B cell (primary cell): ENCODE measurements at regions not wholly inside any gene's neighbourhood (a gene's known extent, or its start where the extent isn't known, plus 50 kb on each side); places are given as distances from the start of the nearest gene placed in this dataset.

Source experiments
- ATAC-seq: fragments of 200-7000 bp; cut with Tn5 transposase; one replicate; pipeline ENCODE4 v1.10.0; 2021; ENCODE audit warnings: low read depth, mild to moderate bottlenecking, moderate number of reproducible peaks, moderate library complexity
- CTCF ChIA-PET: fragments of 350-600 bp; sonication (Branson Sonifier 250); formaldehyde crosslinking; loops from one replicate; lab custom pipeline; 2021; ENCODE audit warnings: antibody characterized with exemption, inconsistent platforms; lab: Charles Lee
- POLR2A ChIA-PET: fragments of 350-600 bp; sonication (Branson Sonifier 250); formaldehyde crosslinking; loops from one replicate; lab custom pipeline; 2021; ENCODE audit warnings: antibody characterized with exemption; lab: Charles Lee
- DNase-seq: peaks from one replicate; pipeline ENCODE4 v3.0.0; 2013
- H2AFZ ChIP-seq: 2 replicates; pipeline ENCODE4 v1.6.1; 2012; ENCODE audit warnings: mild to moderate bottlenecking, low read depth, low read length; ENCODE audit not compliant: insufficient read depth, poor library complexity, severe bottlenecking
- H3K27ac ChIP-seq, 2 donors: 1 replicate in 1 of 2; 2 replicates in 1 of 2; pipeline ENCODE4 v1.5.1; 2012 to 2013; ENCODE audit warnings: low read length in 2 of 2, mild to moderate bottlenecking in 2 of 2, moderate library complexity in 1 of 2
- H3K27me3 ChIP-seq, 4 experiments: fragments of 200-600 bp in 1 of 4; sonication (generic) in 1 of 4; replicated peaks in 1 of 4; 1 replicate in 2 of 4; 2 replicates in 2 of 4; pipeline versions ENCODE4 v1.6.1 to v1.7.0; 2013 to 2016; ENCODE audit warnings: low read length in 3 of 4, mild to moderate bottlenecking in 2 of 4, mixed read lengths in 1 of 4, moderate library complexity in 1 of 4; ENCODE audit not compliant: insufficient read depth in 4 of 4, control insufficient read depth in 3 of 4; ENCODE audit errors: control extremely low read depth in 1 of 4
- H3K36me3 ChIP-seq, 2 experiments: replicated peaks in 1 of 2; 1 replicate in 1 of 2; 2 replicates in 1 of 2; pipeline versions ENCODE4 v1.6.1 to v1.7.1; 2013; ENCODE audit warnings: low read length in 1 of 2; ENCODE audit not compliant: insufficient read depth in 2 of 2, control insufficient read depth in 1 of 2; ENCODE audit errors: control extremely low read depth in 1 of 2, extremely low read depth in 1 of 2
- H3K4me1 ChIP-seq, 2 donors: fragments of 200-600 bp in 1 of 2; sonication (generic) in 1 of 2; 1 replicate in 1 of 2; 2 replicates in 1 of 2; pipeline versions ENCODE4 v1.5.1 to v1.6.1; 2013 to 2017; ENCODE audit warnings: low read length in 2 of 2; ENCODE audit not compliant: control insufficient read depth in 2 of 2, insufficient read depth in 2 of 2
- H3K4me2 ChIP-seq: replicated peaks from 2 replicates; pipeline ENCODE3; 2012; ENCODE audit warnings: mild to moderate bottlenecking, low read depth, low read length; ENCODE audit not compliant: poor library complexity, severe bottlenecking
- H3K4me3 ChIP-seq, 5 experiments: fragments of 200-600 bp in 1 of 5; sonication (generic) in 1 of 5; 1 replicate in 3 of 5; 2 replicates in 2 of 5; pipeline versions ENCODE4 v1.5.1 to v1.7.0; 2011 to 2016; ENCODE audit warnings: low read length in 4 of 5, mild to moderate bottlenecking in 4 of 5, low read depth in 2 of 5, control low read depth in 1 of 5, moderate library complexity in 1 of 5; ENCODE audit not compliant: insufficient read depth in 1 of 5; ENCODE audit errors: control extremely low read depth in 1 of 5, extremely low read depth in 1 of 5
- H3K79me2 ChIP-seq: fragments of 200-600 bp; sonication (generic); one replicate; pipeline ENCODE4 v1.6.0; 2016; ENCODE audit warnings: low read length; ENCODE audit not compliant: control insufficient read depth, insufficient read depth
- H3K9ac ChIP-seq: fragments of 200-600 bp; sonication (generic); 2 replicates; pipeline ENCODE4 v1.6.1; 2017; ENCODE audit warnings: mild to moderate bottlenecking, low read length, moderate library complexity
- H3K9me3 ChIP-seq, 3 donors: one replicate each; pipeline versions ENCODE4 v1.6.1 to v1.7.1; 2013; ENCODE audit warnings: low read length in 2 of 3; ENCODE audit not compliant: control insufficient read depth in 2 of 3, insufficient read depth in 1 of 3; ENCODE audit errors: control extremely low read depth in 1 of 3
- H4K20me1 ChIP-seq: 2 replicates; pipeline ENCODE4 v1.6.0; 2012; ENCODE audit warnings: mild to moderate bottlenecking, low read length; ENCODE audit not compliant: insufficient read depth, control insufficient read depth, poor library complexity, severe bottlenecking
- H3K27ac Mint-ChIP-seq: one replicate; pipeline ENCODE4 v1.8.0; 2021; ENCODE audit warnings: mixed read lengths
- H3K27me3 Mint-ChIP-seq: one replicate; pipeline ENCODE4 v1.8.0; 2021; ENCODE audit warnings: mixed read lengths
- H3K4me1 Mint-ChIP-seq: one replicate; pipeline ENCODE4 v1.8.0; 2021; ENCODE audit warnings: mixed read lengths
- H3K4me3 Mint-ChIP-seq: one replicate; pipeline ENCODE4 v1.8.0; 2021; ENCODE audit warnings: mixed read lengths
- H3K9me3 Mint-ChIP-seq: one replicate; pipeline ENCODE4 v1.8.0; 2022; ENCODE audit warnings: mixed read lengths; ENCODE audit not compliant: insufficient read depth
- EZH2 ChIP-seq: IDR thresholded peaks from 2 replicates; pipeline ENCODE4 v1.6.1; 2012; ENCODE audit warnings: borderline replicate concordance, low read depth, mild to moderate bottlenecking, moderate library complexity, low read length; ENCODE audit not compliant: insufficient read depth, poor library complexity, severe bottlenecking
- WGBS: methylation state at CpG from one replicate; pipeline ENCODE4 v1.1.5; 2013; ENCODE audit warnings: missing lambda C conversion rate; ENCODE audit not compliant: insufficient coverage; 5-methylcytosine and 5-hydroxymethylcytosine counted together
- intact Hi-C: fragments of 100-400 bp; cut with micrococcal nuclease; formaldehyde crosslinking; loops from one replicate; pipeline ENCODE4 v1.10.0; 2022
- TF ChIP-seq, protein P1 (sequence below): fragments of 200-600 bp; IDR thresholded peaks from one replicate; pipeline ENCODE4 v1.8.0; 2022; ENCODE audit warnings: antibody characterized with exemption, mild to moderate bottlenecking

DNA sequence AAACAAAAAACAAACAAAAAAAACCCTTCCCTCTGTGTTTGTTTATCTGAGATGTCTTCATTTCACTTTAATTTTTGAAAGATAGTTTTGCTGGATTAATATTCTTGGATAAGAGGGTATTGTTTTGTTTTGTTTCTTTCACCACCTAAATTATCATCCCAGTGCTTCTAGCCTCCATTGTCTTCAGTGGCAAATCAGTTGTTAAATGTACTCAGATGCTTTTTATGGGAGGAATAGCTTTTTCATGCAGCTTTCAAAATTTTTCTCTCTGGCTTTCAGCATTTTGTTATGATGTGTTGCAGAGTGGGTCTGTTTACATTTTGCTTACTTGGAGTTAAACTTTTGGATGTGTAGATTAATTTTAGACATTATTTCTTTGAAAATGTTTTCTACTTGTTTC lies 203.5 kb upstream of the DCC start:
- Mint-ChIP-seq H3K9me3 (peaks cover 6% of the 10 kb centered on the region), H3K4me1 (no peaks in the 10 kb centered on the region), H3K27ac (no peak overlapping the region), H3K4me3 (no peak overlapping the region), H3K27me3 (no peaks in the 10 kb centered on the region)
- Histone ChIP-seq H3K4me3 (no peak overlapping the region), H3K27ac (no peak overlapping the region), H4K20me1 (no peaks in the 10 kb centered on the region), H3K4me1 (no peaks in the 10 kb centered on the region), H3K4me2 (no peak overlapping the region), H3K36me3 (no peaks in the 10 kb centered on the region), H3K9me3 (peaks cover 0 to 3% (median 0%) of the 10 kb centered on the region in 3 donors), H3K27me3 (no peaks in the 10 kb centered on the region), H3K9ac (no peak overlapping the region), H2AFZ (no peak overlapping the region), H3K79me2 (no peaks in the 10 kb centered on the region)
- ATAC-seq, result no peak
- intact Hi-C loops, result no loop called here
- CTCF ChIA-PET, result no interaction called here
- DNase-seq, result no peak
- TF ChIP-seq, protein P1, sequence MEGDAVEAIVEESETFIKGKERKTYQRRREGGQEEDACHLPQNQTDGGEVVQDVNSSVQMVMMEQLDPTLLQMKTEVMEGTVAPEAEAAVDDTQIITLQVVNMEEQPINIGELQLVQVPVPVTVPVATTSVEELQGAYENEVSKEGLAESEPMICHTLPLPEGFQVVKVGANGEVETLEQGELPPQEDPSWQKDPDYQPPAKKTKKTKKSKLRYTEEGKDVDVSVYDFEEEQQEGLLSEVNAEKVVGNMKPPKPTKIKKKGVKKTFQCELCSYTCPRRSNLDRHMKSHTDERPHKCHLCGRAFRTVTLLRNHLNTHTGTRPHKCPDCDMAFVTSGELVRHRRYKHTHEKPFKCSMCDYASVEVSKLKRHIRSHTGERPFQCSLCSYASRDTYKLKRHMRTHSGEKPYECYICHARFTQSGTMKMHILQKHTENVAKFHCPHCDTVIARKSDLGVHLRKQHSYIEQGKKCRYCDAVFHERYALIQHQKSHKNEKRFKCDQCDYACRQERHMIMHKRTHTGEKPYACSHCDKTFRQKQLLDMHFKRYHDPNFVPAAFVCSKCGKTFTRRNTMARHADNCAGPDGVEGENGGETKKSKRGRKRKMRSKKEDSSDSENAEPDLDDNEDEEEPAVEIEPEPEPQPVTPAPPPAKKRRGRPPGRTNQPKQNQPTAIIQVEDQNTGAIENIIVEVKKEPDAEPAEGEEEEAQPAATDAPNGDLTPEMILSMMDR, result no peak
- no peak for TF ChIP-seq EZH2
- POLR2A ChIA-PET, result no interaction called here

GRCh38 chr18:52140986-52141385 lies 199.0 kb upstream of the DCC start:
- ATAC-seq, result no peak
- H3K9ac ChIP-seq, result no peak overlapping the region
- H2AFZ ChIP-seq, result no peak overlapping the region
- no peak overlapping the region for H3K4me3 ChIP-seq
- ChIA-PET CTCF (no interaction called here), POLR2A (no interaction called here)
- no peak overlapping the region for H3K4me3 Mint-ChIP-seq
- no peak for DNase-seq
- no peaks in the 10 kb centered on the region for H3K27me3 Mint-ChIP-seq
- H3K4me2 ChIP-seq, result no peak overlapping the region
- H3K36me3 ChIP-seq, result no peaks in the 10 kb centered on the region
- no peaks in the 10 kb centered on the region for H3K4me1 Mint-ChIP-seq
- no peaks in the 10 kb centered on the region for H3K4me1 ChIP-seq
- peaks cover 0 to 3% (median 2%) of the 10 kb centered on the region in 3 donors for H3K9me3 ChIP-seq
- intact Hi-C loops, result no loop called here
- peaks cover 9% of the 10 kb centered on the region for H3K9me3 Mint-ChIP-seq
- WGBS, result no CpG with 5 or more reads among the region's 6 CpGs
- no peaks in the 10 kb centered on the region for H4K20me1 ChIP-seq
- no peak for TF ChIP-seq EZH2
- TF ChIP-seq, protein P1, result no peak
- H3K27ac Mint-ChIP-seq, result no peak overlapping the region
- H3K27me3 ChIP-seq, result no peaks in the 10 kb centered on the region
- no peaks in the 10 kb centered on the region for H3K79me2 ChIP-seq
- H3K27ac ChIP-seq, result no peak overlapping the region
